ENCODE measurements at regions not wholly inside any gene's neighbourhood (a gene's known extent, or its start where the extent isn't known, plus 50 kb on each side); places are given as distances from the start of the nearest gene placed in this dataset.
A peak's percentile ranks its signal among the peaks of the same experiment; 100 is the strongest.
"Not testable (repeated sequence)": the region's sequence is repeated elsewhere in the genome, so short reads cannot be mapped to it uniquely, and the experiment has no call there.

- TF ChIP-seq, protein P1, sequence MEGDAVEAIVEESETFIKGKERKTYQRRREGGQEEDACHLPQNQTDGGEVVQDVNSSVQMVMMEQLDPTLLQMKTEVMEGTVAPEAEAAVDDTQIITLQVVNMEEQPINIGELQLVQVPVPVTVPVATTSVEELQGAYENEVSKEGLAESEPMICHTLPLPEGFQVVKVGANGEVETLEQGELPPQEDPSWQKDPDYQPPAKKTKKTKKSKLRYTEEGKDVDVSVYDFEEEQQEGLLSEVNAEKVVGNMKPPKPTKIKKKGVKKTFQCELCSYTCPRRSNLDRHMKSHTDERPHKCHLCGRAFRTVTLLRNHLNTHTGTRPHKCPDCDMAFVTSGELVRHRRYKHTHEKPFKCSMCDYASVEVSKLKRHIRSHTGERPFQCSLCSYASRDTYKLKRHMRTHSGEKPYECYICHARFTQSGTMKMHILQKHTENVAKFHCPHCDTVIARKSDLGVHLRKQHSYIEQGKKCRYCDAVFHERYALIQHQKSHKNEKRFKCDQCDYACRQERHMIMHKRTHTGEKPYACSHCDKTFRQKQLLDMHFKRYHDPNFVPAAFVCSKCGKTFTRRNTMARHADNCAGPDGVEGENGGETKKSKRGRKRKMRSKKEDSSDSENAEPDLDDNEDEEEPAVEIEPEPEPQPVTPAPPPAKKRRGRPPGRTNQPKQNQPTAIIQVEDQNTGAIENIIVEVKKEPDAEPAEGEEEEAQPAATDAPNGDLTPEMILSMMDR (IDR thresholded peaks at IDR 0.05; ENCODE audit: control extremely low read depth, extremely low read depth): no peak
These were observed 458.0 kb upstream of the IZUMO3 start for GRCh38 chr9:25003686-25004085.

GRCh38 chr9:24986331-24986730, 440.6 kb upstream of the IZUMO3 start:
- 61% methylated on average over 3 of the region's 3 CpGs for WGBS, 2 donors
- Histone ChIP-seq H3K27ac (ENCODE audit: low read depth in 1 of 2, low read length in 1 of 2) (no peak overlapping the region), H3K36me3 (ENCODE audit: control insufficient read depth in 4 of 4, insufficient read depth in 4 of 4, low read length in 4 of 4) (no peaks in the 10 kb centered on the region), H3K9ac (ENCODE audit: insufficient read depth in 1 of 2, low read length in 2 of 2) (no peak overlapping the region), H3K4me3 (no peak overlapping the region), H3K27me3 (ENCODE audit: control insufficient read depth in 3 of 3, insufficient read depth in 3 of 3, low read length in 2 of 3) (no peaks in the 10 kb centered on the region), H3K9me3 (ENCODE audit: control insufficient read depth in 4 of 4, insufficient read depth in 3 of 4, low read length in 3 of 4) (no peaks in the 10 kb centered on the region), H3K4me1 (ENCODE audit: control insufficient read depth in 5 of 5, insufficient read depth in 5 of 5, low read length in 5 of 5) (no peaks in the 10 kb centered on the region)
- TF ChIP-seq, protein P1 (IDR thresholded peaks at IDR 0.05; ENCODE audit: control extremely low read depth, extremely low read depth): no peak
- peak in 1 of 3 donors; percentile 23 for DNase-seq
- ATAC-seq (ENCODE audit: insufficient read depth, low FRiP score): no peak

More at GRCh38 chr9:25003686-25004085, 458.0 kb upstream of the IZUMO3 start:
- Histone ChIP-seq H3K4me3 (no peak overlapping the region), H3K4me1 (ENCODE audit: control insufficient read depth in 5 of 5, insufficient read depth in 5 of 5, low read length in 5 of 5) (no peaks in the 10 kb centered on the region), H3K27ac (ENCODE audit: low read depth in 1 of 2, low read length in 1 of 2) (no peak overlapping the region), H3K9me3 (ENCODE audit: control insufficient read depth in 4 of 4, insufficient read depth in 3 of 4, low read length in 3 of 4) (peaks cover 0 to 3% (median 0%) of the 10 kb centered on the region in 4 donors), H3K36me3 (ENCODE audit: control insufficient read depth in 4 of 4, insufficient read depth in 4 of 4, low read length in 4 of 4) (no peaks in the 10 kb centered on the region), H3K27me3 (ENCODE audit: control insufficient read depth in 3 of 3, insufficient read depth in 3 of 3, low read length in 2 of 3) (no peaks in the 10 kb centered on the region), H3K9ac (ENCODE audit: insufficient read depth in 1 of 2, low read length in 2 of 2) (no peak overlapping the region)
- ATAC-seq (ENCODE audit: insufficient read depth, low FRiP score) (no peak), DNase-seq (no peak)
- WGBS, 2 donors: 64 to 70% methylated on average over 10 of the region's 10 CpGs

DNA sequence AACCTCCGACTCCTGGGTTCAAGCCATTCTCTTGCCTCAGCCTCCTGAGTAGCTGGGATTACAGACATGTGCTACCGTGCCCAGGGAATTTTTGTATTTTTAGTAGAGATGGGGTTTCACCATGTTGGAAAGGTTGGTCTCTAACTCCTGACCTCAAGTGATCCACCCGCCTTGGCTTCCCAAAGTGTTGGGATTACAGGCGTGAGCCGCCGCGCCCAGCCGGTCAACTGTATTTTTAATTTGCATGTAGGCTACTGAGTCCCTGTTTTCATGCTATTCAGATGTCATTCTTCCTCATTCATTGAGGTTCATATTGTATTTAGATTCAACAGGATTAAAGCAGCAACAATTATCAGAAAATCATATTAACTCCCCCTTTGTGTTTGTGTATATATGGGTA, 425.1 kb upstream of the IZUMO3 start:
- H3K4me3 ChIP-seq; H3K27ac ChIP-seq (ENCODE audit: low read depth in 1 of 2, low read length in 1 of 2); H3K27me3 ChIP-seq (ENCODE audit: control insufficient read depth in 3 of 3, insufficient read depth in 3 of 3, low read length in 2 of 3); DNase-seq; H3K4me1 ChIP-seq (ENCODE audit: control insufficient read depth in 5 of 5, insufficient read depth in 5 of 5, low read length in 5 of 5); ATAC-seq (ENCODE audit: insufficient read depth, low FRiP score); H3K36me3 ChIP-seq (ENCODE audit: control insufficient read depth in 4 of 4, insufficient read depth in 4 of 4, low read length in 4 of 4); H3K9ac ChIP-seq (ENCODE audit: insufficient read depth in 1 of 2, low read length in 2 of 2); H3K9me3 ChIP-seq (ENCODE audit: control insufficient read depth in 4 of 4, insufficient read depth in 3 of 4, low read length in 3 of 4): not testable (repeated sequence)
- WGBS, 2 donors: 96 to 97% methylated on average over 8 of the region's 8 CpGs

DNA sequence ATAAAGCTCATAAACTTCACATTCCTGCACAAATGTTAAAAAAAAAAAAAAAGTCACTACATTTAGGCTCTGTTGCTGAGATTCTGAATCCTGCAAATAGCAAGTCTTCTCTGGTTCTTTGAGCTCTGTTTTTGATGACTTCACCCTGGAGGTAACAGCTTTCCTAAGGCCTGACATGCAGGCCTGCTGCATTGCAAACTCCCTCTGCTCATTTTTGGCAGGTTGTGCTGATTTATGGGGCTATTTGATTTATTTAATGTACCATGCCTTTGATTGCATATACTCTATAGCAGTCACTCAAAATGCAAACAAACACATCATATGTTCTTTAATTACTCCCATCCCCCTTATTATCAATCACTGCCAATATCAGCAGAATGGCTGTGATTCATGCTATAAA, 416.1 kb upstream of the IZUMO3 start:
- H3K27me3 ChIP-seq (ENCODE audit: control insufficient read depth in 3 of 3, insufficient read depth in 3 of 3, low read length in 2 of 3): no peaks in the 10 kb centered on the region
- no peaks in the 10 kb centered on the region for H3K4me1 ChIP-seq (ENCODE audit: control insufficient read depth in 5 of 5, insufficient read depth in 5 of 5, low read length in 5 of 5)
- H3K9me3 ChIP-seq (ENCODE audit: control insufficient read depth in 4 of 4, insufficient read depth in 3 of 4, low read length in 3 of 4): no peaks in the 10 kb centered on the region
- TF ChIP-seq, protein P1 (IDR thresholded peaks at IDR 0.05; ENCODE audit: control extremely low read depth, extremely low read depth): no peak
- H3K9ac ChIP-seq (ENCODE audit: insufficient read depth in 1 of 2, low read length in 2 of 2): no peak overlapping the region
- ATAC-seq (ENCODE audit: insufficient read depth, low FRiP score): no peak
- no peaks in the 10 kb centered on the region for H3K36me3 ChIP-seq (ENCODE audit: control insufficient read depth in 4 of 4, insufficient read depth in 4 of 4, low read length in 4 of 4)
- H3K27ac ChIP-seq (ENCODE audit: low read depth in 1 of 2, low read length in 1 of 2): no peak overlapping the region
- DNase-seq: no peak
- no peak overlapping the region for H3K4me3 ChIP-seq

All from lung (tissue), 11 donors.